LNCAP (cell line): ENCODE measurements at regions not wholly inside any gene's neighbourhood (a gene's known extent, or its start where the extent isn't known, plus 50 kb on each side); places are given as distances from the start of the nearest gene placed in this dataset.

Source experiments
- CTCF ChIP-seq: fragments of 450-650 bp; IDR thresholded peaks from 2 replicates; pipeline ENCODE4 v1.5.1; 2017; ENCODE audit warnings: mild to moderate bottlenecking

- peak; percentile 72 for TF ChIP-seq CTCF
Observed at GRCh38 chr18:14459826-14460225, 83.6 kb downstream of the POTEC start.

GRCh38 chr18:14458009-14458945 is 85.1 kb downstream of the POTEC start:
- peak; percentile 33; the same call in 1 of the 2 replicates for TF ChIP-seq CTCF

- TF ChIP-seq CTCF: 0 out of 2 replicates have a peak, but pooled peaks have one; percentile 13
Observed at GRCh38 chr18:14431031-14431521, 112.3 kb downstream of the POTEC start.

GRCh38 chr18:14415806-14416205 is 127.6 kb downstream of the POTEC start:
- peak; percentile 79 for TF ChIP-seq CTCF

GRCh38 chr18:14395533-14395932 is 147.9 kb downstream of the POTEC start:
- peak; percentile 26; the same call in 1 of the 2 replicates for TF ChIP-seq CTCF

GRCh38 chr18:14285053-14285452 is 152.8 kb upstream of the ZNF519 start:
- no peak for TF ChIP-seq CTCF

- TF ChIP-seq CTCF: no peak
Observed at GRCh38 chr18:14221689-14222088, 89.5 kb upstream of the ZNF519 start.
